Lower leg skin (tissue), 3 donors: ENCODE measurements at regions not wholly inside any gene's neighbourhood (a gene's known extent, or its start where the extent isn't known, plus 50 kb on each side); places are given as distances from the start of the nearest gene placed in this dataset.
"Not testable (repeated sequence)": the region's sequence is repeated elsewhere in the genome, so short reads cannot be mapped to it uniquely, and the experiment has no call there.

Experiments
- POLR2A ChIP-seq, 2 donors: fragments of 450-650 bp; IDR thresholded peaks; one replicate each; pipeline ENCODE4 v1.6.1; 2016 to 2017; ENCODE audit warnings: antibody characterized with exemption in 2 of 2, mild to moderate bottlenecking in 1 of 2, moderate library complexity in 1 of 2
- TF ChIP-seq, protein P1 (sequence below), 3 donors: fragments of 450-650 bp; IDR thresholded peaks; one replicate each; pipeline ENCODE4 v1.5.1; 2016; ENCODE audit warnings: antibody characterized with exemption in 3 of 3, mild to moderate bottlenecking in 3 of 3, moderate library complexity in 2 of 3

GRCh38 chr16:88229710-88230109 lies 153.0 kb upstream of the ZNF469 start:
- not testable (repeated sequence) for TF ChIP-seq POLR2A (IDR thresholded peaks at IDR 0.05)
- TF ChIP-seq, protein P1, sequence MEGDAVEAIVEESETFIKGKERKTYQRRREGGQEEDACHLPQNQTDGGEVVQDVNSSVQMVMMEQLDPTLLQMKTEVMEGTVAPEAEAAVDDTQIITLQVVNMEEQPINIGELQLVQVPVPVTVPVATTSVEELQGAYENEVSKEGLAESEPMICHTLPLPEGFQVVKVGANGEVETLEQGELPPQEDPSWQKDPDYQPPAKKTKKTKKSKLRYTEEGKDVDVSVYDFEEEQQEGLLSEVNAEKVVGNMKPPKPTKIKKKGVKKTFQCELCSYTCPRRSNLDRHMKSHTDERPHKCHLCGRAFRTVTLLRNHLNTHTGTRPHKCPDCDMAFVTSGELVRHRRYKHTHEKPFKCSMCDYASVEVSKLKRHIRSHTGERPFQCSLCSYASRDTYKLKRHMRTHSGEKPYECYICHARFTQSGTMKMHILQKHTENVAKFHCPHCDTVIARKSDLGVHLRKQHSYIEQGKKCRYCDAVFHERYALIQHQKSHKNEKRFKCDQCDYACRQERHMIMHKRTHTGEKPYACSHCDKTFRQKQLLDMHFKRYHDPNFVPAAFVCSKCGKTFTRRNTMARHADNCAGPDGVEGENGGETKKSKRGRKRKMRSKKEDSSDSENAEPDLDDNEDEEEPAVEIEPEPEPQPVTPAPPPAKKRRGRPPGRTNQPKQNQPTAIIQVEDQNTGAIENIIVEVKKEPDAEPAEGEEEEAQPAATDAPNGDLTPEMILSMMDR (IDR thresholded peaks at IDR 0.05) = not testable (repeated sequence)
